SK-MEL-5 (cell line): ENCODE measurements at regions not wholly inside any gene's neighbourhood (a gene's known extent, or its start where the extent isn't known, plus 50 kb on each side); places are given as distances from the start of the nearest gene placed in this dataset.

ENCODE experiments used
- DNase-seq: peaks from one replicate; pipeline ENCODE4 v3.0.0-alpha.2; 2016; ENCODE audit warnings: low read depth, low spot score
- in situ Hi-C: cut with HindIII; loops from 2 replicates; pipeline ENCODE4 v1.10.0; 2016; ENCODE audit warnings: low sequenced_read_pairs, high pct_unique_total_duplicates, low pct_unique_long_range_greater_than_20kb

DNA sequence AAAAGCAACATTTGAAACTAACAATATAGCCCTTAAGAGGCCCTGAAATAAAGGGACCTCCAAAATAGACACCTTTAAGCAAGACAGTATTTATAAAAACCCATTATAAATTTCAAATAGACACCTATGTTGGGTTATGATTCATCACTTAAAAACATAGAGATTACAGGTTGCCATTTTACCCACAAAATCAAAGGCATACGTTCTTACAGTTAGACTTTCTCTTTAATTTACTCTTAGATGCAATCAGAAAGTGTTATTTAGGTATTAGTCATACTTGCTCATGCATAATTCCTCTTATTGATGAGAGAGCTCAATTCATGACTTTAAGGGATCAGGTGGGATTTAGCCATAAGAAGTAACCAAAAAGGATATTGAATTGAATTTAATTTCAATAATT is 51.5 kb upstream of the TMEM200A start:
- in situ Hi-C loops: no loop called here

GRCh38 chr6:130313206-130313605 is 52.6 kb upstream of the TMEM200A start:
- in situ Hi-C loops: no loop called here

More for the DNA sequence above, 51.5 kb upstream of the TMEM200A start:
- DNase-seq: no peak

DNA sequence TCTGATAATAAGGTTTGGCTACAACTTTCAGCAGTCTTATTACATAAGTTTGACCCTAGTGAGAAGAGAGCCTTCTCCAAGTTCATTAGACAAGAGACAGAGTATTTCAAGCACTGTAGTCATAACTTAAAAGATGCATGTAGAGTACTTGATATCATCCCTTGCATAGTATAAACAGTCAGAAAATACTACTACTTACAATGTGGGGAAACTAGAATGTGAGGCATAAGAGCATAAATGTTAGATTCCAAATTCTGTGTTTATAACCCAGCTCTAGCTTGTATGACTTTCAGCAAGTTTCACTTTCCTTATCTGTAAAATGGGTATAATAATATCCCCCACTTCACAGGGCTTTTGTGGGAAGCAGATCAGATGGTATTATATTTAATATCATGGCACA is 56.8 kb upstream of the TMEM200A start:
- in situ Hi-C loops: no loop called here
- DNase-seq: no peak

More at GRCh38 chr6:130313206-130313605, 52.6 kb upstream of the TMEM200A start:
- peak; percentile 8 for DNase-seq

DNA sequence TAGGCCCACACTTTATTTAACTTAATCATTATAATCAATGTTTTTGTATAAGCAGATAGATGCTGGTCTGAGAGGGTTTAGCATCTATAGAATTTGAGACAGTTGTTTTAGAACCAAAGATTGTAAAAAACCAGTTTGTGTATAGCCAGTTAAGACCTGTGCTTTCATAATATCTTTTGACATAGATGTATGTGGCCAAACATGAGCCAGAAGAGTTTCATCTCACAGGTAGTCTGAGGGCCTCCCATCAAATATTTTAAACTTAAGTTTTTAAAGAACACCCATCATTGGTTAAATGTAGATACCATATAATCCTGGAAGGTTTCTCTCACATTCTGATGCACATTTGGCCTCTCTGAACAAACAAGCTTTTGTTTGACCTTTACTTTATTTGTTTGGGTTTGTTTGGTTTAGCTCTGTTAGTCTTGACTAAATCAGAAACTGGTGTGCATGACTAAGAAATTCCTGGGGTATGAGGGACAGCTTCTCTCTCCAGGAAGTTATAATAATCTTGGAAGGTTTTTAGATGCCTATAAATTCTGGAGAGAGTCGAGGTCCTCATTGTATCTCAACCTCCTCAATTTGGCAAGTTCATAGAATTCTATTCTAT is 58.0 kb upstream of the TMEM200A start:
- in situ Hi-C loops: no loop called here
- DNase-seq: no peak

DNA sequence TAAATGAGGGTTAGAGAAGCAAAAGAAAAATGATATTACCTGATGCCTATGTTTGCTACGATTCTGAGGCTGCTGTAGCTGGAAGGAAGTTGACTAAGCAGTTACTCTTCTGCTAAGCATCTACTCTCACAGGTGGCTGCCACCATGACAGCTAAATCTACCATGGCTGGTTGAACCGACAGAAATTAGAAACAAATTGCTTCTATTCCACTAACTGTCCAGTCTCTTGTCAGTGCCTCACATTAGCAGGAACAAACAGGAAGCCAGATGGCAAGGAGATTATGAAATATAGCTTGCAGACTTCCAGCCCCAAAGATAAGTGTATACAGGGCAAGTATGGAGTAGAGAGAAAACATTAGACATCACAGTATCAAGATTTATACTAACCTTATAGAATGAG is 59.4 kb upstream of the TMEM200A start:
- in situ Hi-C loops: no loop called here
- no peak for DNase-seq

DNA sequence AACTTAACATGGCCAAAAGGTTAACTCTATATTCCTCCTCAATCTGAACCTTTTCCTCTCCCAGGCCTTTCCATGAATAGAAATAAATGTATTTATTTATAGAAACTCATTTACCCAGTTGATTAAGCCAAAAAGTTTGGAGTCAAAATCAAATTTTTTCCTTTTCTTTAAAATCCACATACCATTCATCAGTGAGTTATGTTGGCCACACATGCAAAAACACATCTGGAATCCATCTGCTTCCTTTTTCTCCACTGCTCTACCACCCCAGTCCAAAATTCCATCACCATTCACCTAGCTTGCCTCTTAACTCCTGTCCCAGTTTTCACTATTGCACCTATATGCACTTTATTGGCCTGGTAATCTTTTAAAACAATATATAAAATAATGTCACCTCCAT is 62.4 kb upstream of the TMEM200A start:
- DNase-seq: no peak
- in situ Hi-C loops: no loop called here

DNA sequence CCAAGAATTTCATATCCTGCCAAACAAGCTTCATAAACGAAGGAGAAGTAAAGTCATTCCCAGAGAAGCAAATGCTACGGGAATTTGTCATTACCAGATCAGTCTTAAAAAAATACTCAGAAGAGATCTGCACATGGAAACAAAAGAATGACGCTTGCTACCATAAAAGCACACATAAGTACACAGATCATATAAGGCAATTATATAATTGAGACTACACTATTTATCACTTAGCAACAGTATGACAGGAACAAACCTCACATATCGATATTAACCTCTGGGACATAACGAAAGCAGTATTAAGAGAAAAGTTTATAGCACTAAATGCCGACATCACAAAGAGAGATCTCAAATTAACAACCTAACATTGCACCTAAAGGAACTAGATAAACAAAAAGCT is 67.6 kb upstream of the TMEM200A start:
- DNase-seq: no peak
- in situ Hi-C loops: no loop called here

DNA sequence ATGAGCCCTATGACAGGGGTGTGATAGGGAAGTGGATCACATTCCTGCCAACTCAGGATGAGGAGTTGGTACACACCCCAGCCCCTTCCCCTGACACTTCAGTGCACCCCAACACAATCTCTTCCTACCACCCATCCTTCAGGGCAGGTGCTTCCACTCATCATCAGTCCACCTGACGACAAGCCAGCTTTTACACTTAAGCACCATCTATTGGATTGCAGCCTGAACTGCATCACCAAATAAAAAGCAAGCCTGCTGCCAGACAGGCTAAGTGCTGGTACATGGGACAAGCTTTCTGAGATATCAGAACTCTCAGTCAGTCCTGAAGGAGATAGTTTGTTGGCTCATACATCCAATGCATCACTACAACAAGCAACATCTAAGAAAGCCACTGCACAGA is 69.0 kb upstream of the TMEM200A start:
- DNase-seq: no peak
- in situ Hi-C loops: no loop called here

GRCh38 chr6:130293800-130294199 is 71.0 kb upstream of the SAMD3 start:
- peak; percentile 71 for DNase-seq
- in situ Hi-C loops: no loop called here

DNA sequence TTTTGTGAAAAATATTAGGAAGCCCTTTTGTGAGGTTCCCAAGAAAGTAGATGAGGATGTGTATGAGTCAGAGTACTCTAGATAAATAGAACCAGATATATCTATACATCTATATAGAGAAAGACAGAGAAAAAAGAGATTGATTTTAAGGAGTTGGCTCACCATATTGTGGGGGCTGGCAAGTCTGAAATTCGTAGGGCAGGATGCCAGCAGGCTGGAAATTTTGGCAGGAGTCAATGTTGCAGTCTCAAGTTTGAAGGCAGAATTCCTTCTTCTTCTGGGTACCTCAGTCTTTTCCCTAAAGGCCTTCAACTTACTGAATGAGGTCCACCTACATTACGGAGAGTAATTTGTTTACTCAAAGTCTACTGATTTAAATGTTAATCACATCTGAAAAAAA is 65.3 kb upstream of the SAMD3 start:
- DNase-seq: no peak
- in situ Hi-C loops: no loop called here

GRCh38 chr6:130282234-130282995 is 59.7 kb upstream of the SAMD3 start:
- DNase-seq: peak; percentile 59
- in situ Hi-C loops: no loop called here

GRCh38 chr6:130276507-130276906 is 53.8 kb upstream of the SAMD3 start:
- in situ Hi-C loops: no loop called here

GRCh38 chr6:130274007-130274406 is 51.3 kb upstream of the SAMD3 start:
- DNase-seq: no peak
- in situ Hi-C loops: no loop called here

More at GRCh38 chr6:130276507-130276906, 53.8 kb upstream of the SAMD3 start:
- DNase-seq: no peak
